ENCODE measurements at regions not wholly inside any gene's neighbourhood (a gene's known extent, or its start where the extent isn't known, plus 50 kb on each side); places are given as distances from the start of the nearest gene placed in this dataset.

- no peak for DNase-seq
Measured at GRCh38 chr18:38464024-38464423, 898.4 kb upstream of the CELF4 start.

- no peak for DNase-seq
Measured at GRCh38 chr18:38460657-38461056, 895.1 kb upstream of the CELF4 start.

- peak in 1 of 2 donors; percentile 6 for DNase-seq
Measured at GRCh38 chr18:38459131-38459994, 893.8 kb upstream of the CELF4 start.

GRCh38 chr18:38458698-38459097, 893.1 kb upstream of the CELF4 start:
- no peak for DNase-seq

- no peak for DNase-seq
Measured at GRCh38 chr18:38456253-38456652, 890.7 kb upstream of the CELF4 start.

- no peak for DNase-seq
Measured at GRCh38 chr18:38454764-38455469, 889.3 kb upstream of the CELF4 start.

- DNase-seq = no peak
Measured at GRCh38 chr18:38453880-38454279, 888.3 kb upstream of the CELF4 start.

GRCh38 chr18:38450876-38451275, 885.3 kb upstream of the CELF4 start:
- DNase-seq = no peak

- no peak for DNase-seq
Measured at GRCh38 chr18:38445804-38446145, 880.2 kb upstream of the CELF4 start.

- no peak for DNase-seq
Measured at GRCh38 chr18:38444971-38445803, 879.6 kb upstream of the CELF4 start.

- no peak for DNase-seq
Measured at GRCh38 chr18:38427736-38428135, 862.1 kb upstream of the CELF4 start.

- DNase-seq = peak; percentile 1 to 10
Measured at GRCh38 chr18:38427234-38427633, 861.6 kb upstream of the CELF4 start.

- DNase-seq = no peak
Measured at GRCh38 chr18:38421872-38422615, 856.4 kb upstream of the CELF4 start.

- no peak for DNase-seq
Measured at GRCh38 chr18:38421021-38421420, 855.4 kb upstream of the CELF4 start.

- no peak for DNase-seq
Measured at GRCh38 chr18:38420611-38421010, 855.0 kb upstream of the CELF4 start.

GRCh38 chr18:38415811-38416210, 850.2 kb upstream of the CELF4 start:
- DNase-seq = no peak

- no peak for DNase-seq
Measured at GRCh38 chr18:38413193-38413592, 847.6 kb upstream of the CELF4 start.

- no peak for DNase-seq
Measured at GRCh38 chr18:38406607-38407006, 841.0 kb upstream of the CELF4 start.

- DNase-seq = no peak
Measured at GRCh38 chr18:38402509-38402908, 836.9 kb upstream of the CELF4 start.

- DNase-seq = no peak
Measured at GRCh38 chr18:38397094-38397493, 831.5 kb upstream of the CELF4 start.

GRCh38 chr18:38386146-38386545, 820.5 kb upstream of the CELF4 start:
- DNase-seq = no peak

All from hippocampal formation (tissue), 2 donors.